Endothelial cell of umbilical vein (primary cell): ENCODE measurements at regions not wholly inside any gene's neighbourhood (a gene's known extent, or its start where the extent isn't known, plus 50 kb on each side); places are given as distances from the start of the nearest gene placed in this dataset.

Experiments
- EZH2 ChIP-seq: IDR thresholded peaks from 2 replicates; pipeline ENCODE4 v1.6.1; 2012; ENCODE audit warnings: borderline replicate concordance, low read depth, mild to moderate bottlenecking, moderate library complexity, low read length, inconsistent platforms; ENCODE audit not compliant: severe bottlenecking
- GATA2 ChIP-seq: IDR thresholded peaks from 2 replicates; pipeline ENCODE4 v1.7.0; 2011; ENCODE audit warnings: low read depth, mild to moderate bottlenecking, moderate library complexity, mixed read lengths, low read length; ENCODE audit not compliant: insufficient read length, insufficient read depth
- JUN ChIP-seq: IDR thresholded peaks from 2 replicates; pipeline ENCODE4 v1.6.1; 2011; ENCODE audit warnings: borderline replicate concordance, low read depth; ENCODE audit not compliant: insufficient read length, insufficient read depth
- POLR2A ChIP-seq: IDR thresholded peaks from 2 replicates; pipeline ENCODE4 v1.6.1; 2012; ENCODE audit warnings: low read depth, mild to moderate bottlenecking, control low read depth, low read length
- POLR2AphosphoS5 ChIP-seq: IDR thresholded peaks from 2 replicates; pipeline ENCODE4 v1.6.1; 2012; ENCODE audit warnings: low read depth, mild to moderate bottlenecking, control low read depth, low read length, moderate library complexity; ENCODE audit not compliant: insufficient read depth
- TF ChIP-seq, protein P1 (sequence below), 2 donors: IDR thresholded peaks; 1 replicate in 1 of 2; 2 replicates in 1 of 2; pipeline ENCODE4 v1.5.1; 2011; ENCODE audit warnings: low read length in 2 of 2, mild to moderate bottlenecking in 2 of 2, moderate library complexity in 2 of 2, control low read depth in 1 of 2, inconsistent platforms in 1 of 2, low read depth in 1 of 2; ENCODE audit not compliant: insufficient read depth in 1 of 2; ENCODE audit errors: extremely low read depth in 1 of 2
- TF ChIP-seq, protein P2 (sequence below): IDR thresholded peaks from 2 replicates; pipeline ENCODE4 v1.6.1; 2011; ENCODE audit not compliant: insufficient read depth, insufficient read length

DNA sequence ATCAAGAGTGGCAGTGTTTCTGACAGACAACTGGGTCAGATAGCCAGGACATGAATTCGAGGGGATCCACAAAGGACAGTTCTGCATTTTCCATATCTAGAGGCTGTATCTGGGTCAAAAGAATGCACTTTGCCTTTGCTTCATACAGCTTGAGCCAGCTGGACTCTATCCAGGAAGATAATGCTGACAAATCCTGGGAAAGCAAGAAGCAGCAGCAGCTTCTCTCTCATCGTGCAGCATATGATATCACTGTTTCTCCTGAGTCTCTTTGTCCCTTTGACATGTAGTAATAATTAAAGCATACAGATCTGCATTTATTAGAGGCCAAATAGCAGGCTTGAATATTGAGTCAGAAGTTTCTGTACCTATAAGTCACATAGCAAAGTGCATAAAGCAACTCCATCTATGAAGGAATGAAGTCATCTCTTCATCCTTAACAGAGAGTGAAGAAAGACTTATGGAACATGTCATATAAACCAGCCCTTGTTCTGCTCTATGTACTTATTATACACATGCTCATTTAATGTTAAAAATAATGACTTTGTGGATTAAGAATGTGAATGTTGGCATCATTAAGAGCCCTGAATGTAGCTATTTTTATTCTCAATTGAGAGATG is 236.8 kb upstream of the GBE1 start:
- no peak for TF ChIP-seq POLR2A
- TF ChIP-seq, protein P1, sequence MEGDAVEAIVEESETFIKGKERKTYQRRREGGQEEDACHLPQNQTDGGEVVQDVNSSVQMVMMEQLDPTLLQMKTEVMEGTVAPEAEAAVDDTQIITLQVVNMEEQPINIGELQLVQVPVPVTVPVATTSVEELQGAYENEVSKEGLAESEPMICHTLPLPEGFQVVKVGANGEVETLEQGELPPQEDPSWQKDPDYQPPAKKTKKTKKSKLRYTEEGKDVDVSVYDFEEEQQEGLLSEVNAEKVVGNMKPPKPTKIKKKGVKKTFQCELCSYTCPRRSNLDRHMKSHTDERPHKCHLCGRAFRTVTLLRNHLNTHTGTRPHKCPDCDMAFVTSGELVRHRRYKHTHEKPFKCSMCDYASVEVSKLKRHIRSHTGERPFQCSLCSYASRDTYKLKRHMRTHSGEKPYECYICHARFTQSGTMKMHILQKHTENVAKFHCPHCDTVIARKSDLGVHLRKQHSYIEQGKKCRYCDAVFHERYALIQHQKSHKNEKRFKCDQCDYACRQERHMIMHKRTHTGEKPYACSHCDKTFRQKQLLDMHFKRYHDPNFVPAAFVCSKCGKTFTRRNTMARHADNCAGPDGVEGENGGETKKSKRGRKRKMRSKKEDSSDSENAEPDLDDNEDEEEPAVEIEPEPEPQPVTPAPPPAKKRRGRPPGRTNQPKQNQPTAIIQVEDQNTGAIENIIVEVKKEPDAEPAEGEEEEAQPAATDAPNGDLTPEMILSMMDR (IDR thresholded peaks at IDR 0.05; ENCODE audit: extremely low read depth in 1 of 2, insufficient read depth in 1 of 2, low read depth in 1 of 2, low read length in 2 of 2), result no peak
- no peak for TF ChIP-seq JUN
- TF ChIP-seq EZH2, result no peak
- TF ChIP-seq, protein P2, sequence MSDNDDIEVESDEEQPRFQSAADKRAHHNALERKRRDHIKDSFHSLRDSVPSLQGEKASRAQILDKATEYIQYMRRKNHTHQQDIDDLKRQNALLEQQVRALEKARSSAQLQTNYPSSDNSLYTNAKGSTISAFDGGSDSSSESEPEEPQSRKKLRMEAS, result no peak
- no peak for TF ChIP-seq POLR2AphosphoS5
- no peak for TF ChIP-seq GATA2
